ENCODE measurements at regions not wholly inside any gene's neighbourhood (a gene's known extent, or its start where the extent isn't known, plus 50 kb on each side); places are given as distances from the start of the nearest gene placed in this dataset.

- BruUV-seq (replicated peaks), result no TSS peak
- no peak overlapping the region for H3K27ac ChIP-seq
- no peaks in the 10 kb centered on the region for H3K27me3 ChIP-seq (ENCODE audit: insufficient read depth, low read depth)
- H4K20me1 ChIP-seq (ENCODE audit: insufficient read depth), result no peaks in the 10 kb centered on the region
- H3K4me2 ChIP-seq, result no peak overlapping the region
- H3K36me3 ChIP-seq (ENCODE audit: low read depth), result no peaks in the 10 kb centered on the region
- no peak overlapping the region for H3K4me3 ChIP-seq
- peaks cover 7% of the 10 kb centered on the region; the same call in 1 of the 2 replicates for H3K4me1 ChIP-seq (replicated peaks; ENCODE audit: insufficient read depth)
- no peak for DNase-seq
- ChIA-PET CTCF (no interaction called here), POLR2A (ENCODE audit: unreplicated experiment) (no interaction called here)
- no peaks in the 10 kb centered on the region for H3K9me2 ChIP-seq (ENCODE audit: insufficient read depth)
- intact Hi-C loops (cut with micrococcal nuclease; ENCODE audit: unreplicated experiment), result no loop called here
- H3F3A ChIP-seq (ENCODE audit: insufficient read depth, low read depth), result no peaks in the 10 kb centered on the region
- no peaks in the 10 kb centered on the region for H3K79me2 ChIP-seq (ENCODE audit: low read depth)
- no peaks in the 10 kb centered on the region for H3K9me3 ChIP-seq (ENCODE audit: insufficient read depth, low read depth)
- TF ChIP-seq CTCF (conservative IDR thresholded peaks at IDR 0.05) (no peak), EZH2 (IDR thresholded peaks at IDR 0.05; ENCODE audit: low read depth) (no peak)
- H2AFZ ChIP-seq, result no peak overlapping the region
Measured at GRCh38 chr2:198444800-198445287, 640.5 kb downstream of the PLCL1 start.

GRCh38 chr2:198441901-198442300 lies 637.5 kb downstream of the PLCL1 start:
- H3K79me2 ChIP-seq (ENCODE audit: low read depth), result no peaks in the 10 kb centered on the region
- no peak overlapping the region for H3K4me3 ChIP-seq
- H3F3A ChIP-seq (ENCODE audit: insufficient read depth, low read depth), result no peaks in the 10 kb centered on the region
- DNase-seq, result no peak
- H4K20me1 ChIP-seq (ENCODE audit: insufficient read depth), result no peaks in the 10 kb centered on the region
- H3K27me3 ChIP-seq (ENCODE audit: insufficient read depth, low read depth), result no peaks in the 10 kb centered on the region
- H2AFZ ChIP-seq, result no peak overlapping the region
- no peaks in the 10 kb centered on the region for H3K9me2 ChIP-seq (ENCODE audit: insufficient read depth)
- no peaks in the 10 kb centered on the region for H3K36me3 ChIP-seq (ENCODE audit: low read depth)
- CTCF ChIA-PET, result no interaction called here
- BruUV-seq (replicated peaks), result no TSS peak
- peaks cover 7% of the 10 kb centered on the region; the same call in 1 of the 2 replicates for H3K4me1 ChIP-seq (replicated peaks; ENCODE audit: insufficient read depth)
- TF ChIP-seq CTCF (conservative IDR thresholded peaks at IDR 0.05), result no peak
- no peak for TF ChIP-seq EZH2 (IDR thresholded peaks at IDR 0.05; ENCODE audit: low read depth)
- POLR2A ChIA-PET (ENCODE audit: unreplicated experiment), result no interaction called here
- intact Hi-C loops (cut with micrococcal nuclease; ENCODE audit: unreplicated experiment), result no loop called here
- no peaks in the 10 kb centered on the region; the same call in 1 of the 2 replicates for H3K9me3 ChIP-seq (ENCODE audit: insufficient read depth, low read depth)
- no peak overlapping the region for H3K4me2 ChIP-seq
- H3K27ac ChIP-seq, result no peak overlapping the region

GRCh38 chr2:198441246-198441645 lies 636.9 kb downstream of the PLCL1 start:
- Histone ChIP-seq H3K4me1 (replicated peaks; ENCODE audit: insufficient read depth) (peaks cover 7% of the 10 kb centered on the region; the same call in 1 of the 2 replicates), H3K9me3 (ENCODE audit: insufficient read depth, low read depth) (no peaks in the 10 kb centered on the region; the same call in 1 of the 2 replicates), H3K9me2 (ENCODE audit: insufficient read depth) (no peaks in the 10 kb centered on the region), H3K36me3 (ENCODE audit: low read depth) (no peaks in the 10 kb centered on the region), H3K27ac (peak overlapping the region; percentile 46; the same call in 1 of the 2 replicates), H3K4me3 (no peak overlapping the region), H4K20me1 (ENCODE audit: insufficient read depth) (no peaks in the 10 kb centered on the region), H3K27me3 (ENCODE audit: insufficient read depth, low read depth) (no peaks in the 10 kb centered on the region), H3F3A (ENCODE audit: insufficient read depth, low read depth) (no peaks in the 10 kb centered on the region), H3K4me2 (no peak overlapping the region), H3K79me2 (ENCODE audit: low read depth) (no peaks in the 10 kb centered on the region), H2AFZ (no peak overlapping the region)
- POLR2A ChIA-PET (ENCODE audit: unreplicated experiment), result no interaction called here
- intact Hi-C loops (cut with micrococcal nuclease; ENCODE audit: unreplicated experiment), result no loop called here
- peak; percentile 26 to 53 for DNase-seq
- CTCF ChIA-PET, result no interaction called here
- BruUV-seq (replicated peaks), result no TSS peak
- TF ChIP-seq CTCF (conservative IDR thresholded peaks at IDR 0.05), result no peak
- TF ChIP-seq EZH2 (IDR thresholded peaks at IDR 0.05; ENCODE audit: low read depth), result no peak

All from PC-9 (cell line).